HG03045 (cell line): ENCODE measurements at regions not wholly inside any gene's neighbourhood (a gene's known extent, or its start where the extent isn't known, plus 50 kb on each side); places are given as distances from the start of the nearest gene placed in this dataset.
A peak's percentile ranks its signal among the peaks of the same experiment; 100 is the strongest.
"Not testable (repeated sequence)": the region's sequence is repeated elsewhere in the genome, so short reads cannot be mapped to it uniquely, and the experiment has no call there.

Experiments used
- ATAC-seq: cut with Tn5 transposase; IDR thresholded peaks from one replicate; pipeline ENCODE4 v1.9.1; 2021; ENCODE audit warnings: mild to moderate bottlenecking, moderate library complexity; ENCODE audit not compliant: unreplicated experiment

DNA sequence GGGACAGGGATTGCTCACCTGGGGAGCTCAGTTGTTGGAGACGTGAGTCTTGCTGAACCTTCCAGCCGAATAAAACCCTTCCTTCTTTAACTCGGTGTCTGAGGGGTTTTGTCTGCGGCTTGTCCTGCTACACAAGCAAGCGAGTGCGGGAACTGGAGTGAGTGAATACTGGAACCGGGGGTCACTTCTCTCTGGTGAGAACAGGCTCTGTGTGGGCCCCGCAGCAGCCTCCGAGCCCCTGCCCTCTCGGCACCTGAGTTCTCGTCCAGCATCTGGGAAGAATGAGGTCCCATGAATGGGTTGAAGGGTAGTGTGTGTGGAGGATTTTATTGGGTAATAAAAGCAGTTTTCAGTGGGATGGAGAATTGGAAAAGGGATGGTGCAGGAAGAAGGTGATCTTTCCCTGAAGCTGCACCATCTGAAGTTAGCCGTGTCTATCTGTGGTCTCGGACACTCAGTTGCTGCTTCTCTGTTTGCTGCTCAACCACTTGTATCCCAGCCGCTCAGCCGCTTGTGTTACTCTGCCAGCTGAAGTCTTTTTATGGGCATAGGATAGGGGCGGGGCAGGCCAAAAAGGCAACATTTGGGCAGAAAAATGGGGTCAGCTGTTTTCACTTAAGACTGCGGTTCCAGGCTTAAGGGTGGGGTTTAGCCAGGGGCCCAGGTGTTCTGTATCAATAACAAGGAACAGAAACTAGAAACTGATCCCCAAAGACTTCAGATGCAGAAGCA lies 450.6 kb upstream of the CAMK1G start:
- ATAC-seq: no peak

DNA sequence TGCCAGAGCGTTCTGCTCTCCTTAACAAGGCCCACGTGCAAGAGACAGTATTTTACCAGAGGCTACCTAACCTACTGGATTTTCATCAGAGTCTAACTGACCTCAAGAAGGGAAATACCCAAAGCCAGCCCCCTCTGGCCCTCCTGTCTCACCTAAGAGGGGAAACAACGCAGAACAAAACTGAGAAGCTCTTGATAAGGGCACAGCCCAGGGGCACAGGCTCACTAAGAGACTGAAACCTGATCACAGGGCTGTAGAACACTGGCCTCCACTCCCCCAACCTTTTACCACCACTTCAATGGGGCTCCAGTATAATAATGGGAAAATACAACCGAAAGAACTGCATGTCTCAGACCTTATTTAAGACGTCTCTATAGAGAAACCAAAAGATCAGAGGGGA lies 449.5 kb upstream of the CAMK1G start:
- ATAC-seq: no peak

DNA sequence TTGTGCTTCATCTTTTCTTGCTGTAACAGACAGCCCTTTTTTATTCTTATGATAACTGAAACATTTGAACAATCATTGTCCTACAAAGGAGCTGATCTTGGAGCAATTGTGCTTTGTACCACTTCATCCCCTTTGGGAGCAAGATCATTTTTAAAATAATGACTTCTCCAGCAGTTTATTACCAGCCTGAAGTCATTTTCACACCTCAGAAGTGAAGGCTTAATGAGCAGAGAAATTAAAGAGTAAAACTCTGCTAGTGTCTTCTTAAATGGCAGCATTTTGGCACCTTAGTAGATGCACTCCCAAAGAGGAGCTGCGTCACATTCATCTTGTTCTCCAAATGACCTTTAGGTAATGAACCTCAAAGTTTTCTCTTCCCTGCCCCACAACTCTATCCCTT lies 439.6 kb upstream of the CAMK1G start:
- ATAC-seq: no peak

DNA sequence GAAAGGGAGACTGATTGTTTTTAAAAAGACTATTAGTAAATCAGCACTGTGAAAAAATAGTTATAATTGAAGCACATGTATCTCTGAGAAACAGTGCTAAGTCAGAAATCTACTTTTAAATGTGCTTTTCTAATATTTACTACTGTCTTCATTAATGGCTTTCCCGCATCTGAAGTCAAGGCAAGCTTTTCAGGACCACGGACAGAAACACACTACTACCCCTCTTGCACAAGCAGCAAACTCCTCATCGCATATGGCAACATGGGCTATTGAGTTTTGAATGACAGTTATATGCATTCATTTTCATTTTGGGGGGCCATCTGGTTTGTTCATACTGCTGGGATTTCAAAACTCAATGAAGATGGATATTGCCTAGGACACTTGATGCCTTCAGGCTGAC lies 433.4 kb upstream of the CAMK1G start:
- ATAC-seq: no peak

DNA sequence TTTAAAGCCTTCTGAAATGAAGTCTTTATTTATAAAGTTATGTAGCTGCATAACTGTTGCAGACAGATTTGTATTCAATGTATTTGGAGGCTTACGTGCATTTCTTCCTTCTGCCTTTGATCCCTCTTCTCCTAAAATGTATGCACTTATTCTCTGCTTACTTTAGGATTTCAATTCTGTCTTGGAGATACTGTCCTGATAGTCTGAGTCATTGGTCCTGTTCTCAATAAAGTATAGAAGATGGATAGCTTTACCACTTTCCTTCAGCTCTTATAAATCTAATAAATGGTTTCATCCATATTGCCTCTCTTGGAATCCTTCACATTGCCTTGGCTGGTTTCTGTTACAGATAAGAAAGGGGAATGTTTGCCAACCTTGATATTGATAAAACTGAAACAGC lies 430.1 kb upstream of the CAMK1G start:
- no peak for ATAC-seq

DNA sequence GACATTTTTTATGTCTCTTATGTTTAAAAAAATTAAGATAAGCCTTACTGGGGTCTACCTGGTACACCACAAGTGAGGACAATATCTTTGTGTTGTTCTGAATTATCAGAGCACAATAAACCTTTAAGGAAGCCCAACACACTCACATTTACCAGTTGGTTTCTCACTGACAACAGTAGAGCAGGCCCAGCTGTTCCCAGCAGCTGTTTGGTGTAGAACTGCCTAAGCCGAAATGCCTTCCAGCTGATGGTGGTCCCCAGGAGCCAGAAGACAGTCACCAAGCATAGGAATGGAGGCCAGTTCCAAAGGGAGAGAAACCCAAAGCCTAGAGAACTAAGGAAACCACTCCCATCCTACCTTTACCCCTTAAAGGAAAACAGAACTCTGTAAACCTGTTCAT lies 428.6 kb upstream of the CAMK1G start:
- no peak for ATAC-seq

DNA sequence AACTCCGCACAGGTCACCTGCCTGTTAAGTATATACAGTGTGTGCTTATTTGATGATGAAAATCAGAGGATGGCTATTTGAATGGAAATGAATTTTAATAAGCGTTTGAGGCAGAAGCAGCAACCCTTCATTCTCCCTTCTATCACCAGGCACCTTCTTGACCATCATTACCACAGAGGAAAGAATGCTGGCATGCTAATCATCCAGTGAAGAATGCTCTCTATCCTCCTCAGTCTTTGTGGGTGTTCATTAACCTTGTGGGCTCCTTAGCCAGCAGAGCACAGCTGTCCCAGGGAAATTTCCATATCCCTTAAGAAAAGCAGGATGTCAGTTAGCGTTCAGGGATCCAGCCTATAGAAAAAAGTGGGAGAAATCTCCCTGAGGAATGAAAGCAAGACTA lies 428.0 kb upstream of the CAMK1G start:
- no peak for ATAC-seq

DNA sequence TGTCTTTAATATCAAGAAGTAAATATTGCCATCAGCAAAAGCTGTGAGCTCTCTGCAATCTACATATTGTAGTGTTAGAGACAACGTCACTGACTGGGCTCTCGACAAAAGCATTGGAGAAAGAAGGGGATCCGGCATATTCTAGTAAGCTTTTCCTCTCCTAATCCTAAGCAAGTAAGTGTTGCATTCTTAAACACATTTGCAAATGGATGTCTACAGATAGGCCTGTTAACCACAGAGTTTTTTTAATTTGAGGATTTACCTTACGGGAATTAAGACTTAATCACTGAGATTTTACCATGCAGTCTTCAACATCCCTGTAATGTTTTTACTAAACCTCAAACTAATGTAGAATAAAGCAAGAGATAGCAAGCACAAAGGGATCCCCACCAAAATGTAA lies 426.5 kb upstream of the CAMK1G start:
- no peak for ATAC-seq

DNA sequence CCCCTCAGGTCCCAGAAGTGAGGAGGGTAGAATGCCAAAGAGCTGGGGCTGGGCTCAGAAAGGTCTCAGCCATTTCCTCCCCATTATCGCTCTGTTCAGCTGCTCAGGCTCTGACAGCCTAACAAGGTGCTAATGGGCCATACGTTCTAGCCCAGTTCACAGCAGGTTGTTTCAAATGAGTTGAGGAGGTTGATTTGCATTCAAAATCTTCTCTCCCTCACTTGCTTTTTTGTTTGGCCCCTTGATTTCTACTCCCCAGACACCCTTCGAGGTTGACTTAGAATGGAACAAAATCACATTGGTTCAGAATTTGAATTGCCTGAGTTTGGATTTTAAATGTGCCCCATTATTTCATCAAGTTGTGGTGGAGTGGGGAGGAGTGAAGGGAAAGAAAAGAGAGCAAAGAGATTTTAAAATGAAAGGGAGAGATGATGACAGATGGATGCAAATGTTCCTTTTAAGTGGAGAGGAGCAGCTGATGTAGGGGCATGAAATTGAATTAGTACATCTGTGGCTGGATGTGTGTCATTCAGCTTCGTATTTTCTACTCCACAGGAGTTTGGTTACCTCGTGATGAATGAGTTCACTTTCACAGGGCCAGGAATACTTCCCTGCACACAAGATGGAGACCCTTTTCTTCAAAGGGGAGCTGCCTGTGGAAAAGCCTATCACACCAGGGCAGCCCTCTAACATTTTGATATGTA lies 425.8 kb upstream of the CAMK1G start:
- no peak for ATAC-seq

DNA sequence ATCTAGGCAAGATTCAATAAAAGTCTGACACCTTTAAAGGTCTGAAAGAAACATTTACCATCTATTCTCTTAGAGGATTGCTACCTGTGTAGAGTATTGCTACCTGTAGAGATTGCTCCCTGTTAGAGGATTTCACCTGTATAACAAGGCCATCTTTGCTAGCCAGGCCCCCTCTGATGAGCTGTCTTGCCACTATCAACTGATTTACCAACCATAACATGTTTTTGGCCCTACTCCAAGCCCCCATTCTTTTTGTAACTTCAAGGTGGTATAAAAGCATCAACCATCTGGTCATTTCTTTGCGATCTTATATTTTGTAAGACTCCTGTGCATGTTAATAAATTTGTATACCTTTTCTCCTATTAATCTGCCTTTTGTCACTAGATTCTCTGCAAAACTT lies 424.7 kb upstream of the CAMK1G start:
- no peak for ATAC-seq

DNA sequence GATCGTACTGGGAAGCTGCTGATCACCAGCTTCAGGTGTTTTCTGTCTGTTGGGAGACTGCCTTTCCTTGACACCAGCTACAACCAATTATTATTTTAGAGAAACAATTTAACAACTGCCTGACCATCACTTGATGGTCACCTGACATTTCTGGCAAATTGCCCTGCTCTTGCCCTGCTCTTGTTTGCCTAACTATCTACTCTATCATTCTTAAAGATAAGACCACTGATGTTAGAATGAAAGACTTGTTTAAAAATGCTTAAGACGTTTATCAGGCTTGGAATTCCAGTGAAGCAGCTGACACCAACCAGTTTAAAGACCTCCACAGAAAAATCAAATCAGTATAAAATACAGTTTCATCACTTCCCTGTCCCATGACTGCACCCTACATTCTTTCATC lies 423.3 kb upstream of the CAMK1G start:
- ATAC-seq: no peak

DNA sequence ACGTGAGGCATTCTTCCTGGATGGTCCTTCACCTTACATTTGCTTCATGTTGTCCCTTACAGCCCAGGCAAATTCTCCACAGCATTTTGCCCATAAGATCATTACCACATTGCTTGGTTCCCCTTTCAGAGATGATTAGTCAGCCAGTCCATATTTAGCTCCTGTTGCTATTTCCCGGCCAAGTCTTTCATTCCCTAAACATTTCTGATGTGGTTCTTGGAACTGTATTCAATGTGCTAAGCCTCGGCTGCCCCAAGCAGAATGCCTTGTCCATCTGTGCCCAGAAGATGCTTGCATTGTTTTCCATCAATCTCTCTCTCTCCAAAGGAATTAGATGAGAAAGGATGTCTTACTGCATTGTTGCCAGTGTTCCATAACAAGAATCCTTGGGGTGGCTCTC lies 420.9 kb upstream of the CAMK1G start:
- no peak for ATAC-seq

DNA sequence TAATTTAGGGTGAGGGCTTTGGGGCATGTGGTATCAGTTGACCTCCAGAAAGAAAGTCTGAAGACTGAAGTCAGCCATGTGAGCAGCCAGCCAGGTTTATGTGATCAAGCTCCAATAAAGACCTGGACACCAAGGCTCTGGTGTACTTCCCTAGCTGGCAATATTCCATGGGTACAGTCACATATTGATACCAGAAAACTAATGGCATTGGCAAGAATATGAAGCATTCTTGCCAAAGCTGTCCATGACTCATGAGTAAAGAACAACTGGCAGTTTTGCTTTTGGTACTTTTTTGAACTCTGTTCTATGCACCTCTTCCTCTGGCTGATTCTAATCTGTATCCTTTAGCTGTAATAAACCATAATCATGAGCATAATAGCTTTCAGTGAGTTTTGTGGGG lies 415.3 kb upstream of the CAMK1G start:
- ATAC-seq: no peak

DNA sequence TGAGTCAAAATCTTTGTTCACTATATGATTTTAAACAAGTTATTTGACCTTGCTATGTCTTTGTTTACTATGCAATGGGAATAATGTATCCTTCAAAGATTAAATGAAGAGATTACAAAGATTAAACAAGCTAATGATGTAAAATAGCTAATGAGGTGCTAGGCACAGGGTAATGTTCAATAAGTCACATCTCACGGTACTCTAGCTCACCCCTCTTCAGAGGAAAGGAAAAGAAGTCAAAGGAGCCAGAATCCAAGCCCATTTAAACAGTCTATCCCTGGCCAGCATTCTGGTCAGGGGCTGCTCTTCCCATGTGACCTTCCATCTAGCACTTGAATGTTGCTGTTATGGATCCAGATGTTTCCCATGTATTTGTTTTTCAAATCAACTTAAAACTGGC lies 412.4 kb upstream of the CAMK1G start:
- no peak for ATAC-seq

DNA sequence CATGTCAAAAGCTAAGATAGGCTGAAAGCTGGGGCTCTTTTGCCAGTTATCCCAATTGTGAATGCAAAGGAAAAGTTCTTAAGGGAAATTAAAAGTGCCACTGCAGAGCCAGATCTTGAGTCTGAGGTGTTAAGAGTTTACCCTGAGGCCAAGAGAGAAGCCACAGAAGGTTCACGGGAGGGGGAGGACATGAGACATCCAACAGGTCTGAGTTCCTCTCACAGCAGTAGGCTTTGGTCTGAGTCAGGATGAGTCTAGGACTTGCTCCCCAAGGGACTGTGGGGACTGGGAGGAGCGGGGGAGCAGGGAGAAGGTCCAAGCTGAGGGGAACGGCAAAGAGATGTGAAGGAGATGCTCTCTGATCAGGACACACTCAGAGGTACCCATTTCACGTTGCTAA lies 411.2 kb upstream of the CAMK1G start:
- ATAC-seq: no peak

DNA sequence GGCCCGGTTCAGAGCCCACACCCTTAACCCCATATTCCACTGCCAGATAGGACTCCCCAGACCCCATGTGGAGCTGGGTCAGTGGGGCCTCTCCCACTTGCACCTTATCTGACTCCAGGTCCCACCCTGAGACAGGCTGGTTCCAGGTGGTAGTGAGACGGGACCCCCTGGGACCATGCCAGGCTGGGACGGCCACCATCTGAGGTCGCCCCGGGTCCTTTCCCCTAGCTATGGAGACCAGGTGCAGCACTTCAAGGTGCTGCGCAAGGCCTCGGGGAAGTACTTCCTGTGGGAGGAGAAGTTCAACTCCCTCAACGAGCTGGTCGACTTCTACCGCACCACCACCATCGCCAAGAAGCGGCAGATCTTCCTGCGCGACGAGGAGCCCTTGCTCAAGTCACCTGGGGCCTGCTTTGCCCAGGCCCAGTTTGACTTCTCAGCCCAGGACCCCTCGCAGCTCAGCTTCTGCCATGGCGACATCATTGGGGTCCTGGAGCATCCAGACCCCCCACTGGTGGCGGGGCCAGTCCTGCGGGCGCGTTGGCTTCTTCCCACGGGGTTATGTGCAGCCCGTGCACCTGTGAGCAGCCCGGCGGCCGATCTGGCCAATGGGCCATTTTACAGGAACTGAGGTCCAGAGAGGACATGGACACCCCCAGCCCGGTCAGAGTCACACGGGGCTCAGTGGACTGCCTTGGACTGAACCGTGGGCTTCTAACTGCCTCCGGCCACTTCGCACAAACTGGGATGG lies 410.5 kb upstream of the CAMK1G start:
- not testable (repeated sequence) for ATAC-seq

DNA sequence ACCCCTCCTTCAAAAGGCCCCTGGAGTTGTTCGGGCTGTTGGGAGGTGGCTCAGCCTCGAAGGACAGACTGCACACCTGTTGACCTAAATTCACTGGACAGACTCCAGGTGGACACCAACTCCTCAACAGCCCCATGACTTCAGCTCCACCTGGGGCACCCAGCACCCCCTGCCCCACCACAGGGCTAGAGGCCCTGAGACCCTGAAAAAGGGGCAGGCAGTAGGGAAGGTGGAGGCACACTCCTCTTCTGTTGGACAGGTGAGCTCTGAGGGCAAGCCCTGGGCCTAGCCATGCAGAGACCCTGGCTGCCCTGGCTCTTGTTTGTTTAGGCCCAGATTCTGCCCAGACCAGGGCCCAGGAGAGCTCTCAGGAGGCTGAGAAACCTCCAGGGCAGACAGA lies 409.7 kb upstream of the CAMK1G start:
- not testable (repeated sequence) for ATAC-seq

DNA sequence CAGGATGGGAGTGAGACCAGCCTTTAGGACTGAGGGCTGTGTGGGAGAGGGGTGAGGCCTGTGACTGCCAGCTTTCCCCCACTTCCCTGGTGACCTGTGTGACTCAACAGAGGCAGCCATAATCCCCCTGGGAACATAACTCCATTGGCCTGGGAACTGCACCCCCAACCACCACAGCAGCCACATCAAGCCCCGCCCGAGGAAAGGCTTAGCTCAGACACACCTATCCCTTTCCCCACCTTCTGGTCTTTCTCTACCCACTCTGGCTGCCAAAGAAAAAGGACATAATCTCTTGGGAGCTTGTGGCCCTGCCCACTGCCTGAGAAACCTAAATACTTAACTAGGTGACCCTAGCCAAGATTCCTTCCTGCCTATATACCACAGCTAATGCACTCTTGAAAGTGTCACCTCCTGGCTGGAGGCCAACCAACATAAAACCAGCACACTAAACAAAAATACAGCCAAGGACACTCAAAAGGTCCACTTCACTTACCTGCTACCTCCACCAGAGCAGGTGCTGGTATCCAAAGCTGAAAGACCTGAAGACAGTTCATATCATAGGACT lies 406.6 kb upstream of the CAMK1G start:
- ATAC-seq: no peak

DNA sequence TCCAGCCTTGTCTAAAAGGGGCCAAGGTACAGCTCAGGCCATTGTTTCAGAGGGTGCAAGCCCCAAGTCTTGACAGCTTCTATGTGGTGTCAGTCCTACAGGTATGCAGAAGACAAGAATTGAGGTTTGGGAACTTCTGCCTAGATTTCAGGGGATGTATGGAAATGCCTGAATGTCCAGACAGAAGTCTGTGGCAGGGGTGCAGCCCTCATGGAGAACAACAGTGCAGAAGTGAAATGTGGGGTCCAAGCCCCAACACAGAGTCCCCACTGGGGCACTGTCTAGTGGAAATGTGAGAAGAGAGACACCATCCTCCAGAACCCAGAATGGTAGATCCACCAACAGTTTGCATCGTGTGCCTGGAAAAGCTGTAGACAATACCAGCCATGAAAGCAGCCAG lies 400.3 kb upstream of the CAMK1G start:
- no peak for ATAC-seq

DNA sequence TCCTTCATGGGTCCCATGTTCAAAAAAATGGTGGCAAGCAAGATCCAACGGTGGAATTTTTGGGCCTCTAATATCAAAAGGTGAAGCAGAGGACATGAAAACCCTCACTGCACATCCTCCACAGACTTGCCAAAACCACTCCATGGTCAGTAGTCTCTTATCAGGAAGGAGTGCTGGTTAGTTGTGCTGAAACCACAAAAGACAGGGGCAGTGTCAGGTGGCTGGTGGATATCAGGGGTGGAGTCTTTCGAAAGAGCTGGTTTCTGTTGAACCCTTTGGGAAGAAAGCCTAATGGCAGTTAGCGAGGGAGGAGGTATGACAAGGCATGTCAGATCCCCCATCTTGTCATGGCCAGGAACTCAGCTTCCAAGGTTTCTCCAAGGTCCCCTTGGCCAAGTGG lies 395.9 kb upstream of the CAMK1G start:
- ATAC-seq: no peak

DNA sequence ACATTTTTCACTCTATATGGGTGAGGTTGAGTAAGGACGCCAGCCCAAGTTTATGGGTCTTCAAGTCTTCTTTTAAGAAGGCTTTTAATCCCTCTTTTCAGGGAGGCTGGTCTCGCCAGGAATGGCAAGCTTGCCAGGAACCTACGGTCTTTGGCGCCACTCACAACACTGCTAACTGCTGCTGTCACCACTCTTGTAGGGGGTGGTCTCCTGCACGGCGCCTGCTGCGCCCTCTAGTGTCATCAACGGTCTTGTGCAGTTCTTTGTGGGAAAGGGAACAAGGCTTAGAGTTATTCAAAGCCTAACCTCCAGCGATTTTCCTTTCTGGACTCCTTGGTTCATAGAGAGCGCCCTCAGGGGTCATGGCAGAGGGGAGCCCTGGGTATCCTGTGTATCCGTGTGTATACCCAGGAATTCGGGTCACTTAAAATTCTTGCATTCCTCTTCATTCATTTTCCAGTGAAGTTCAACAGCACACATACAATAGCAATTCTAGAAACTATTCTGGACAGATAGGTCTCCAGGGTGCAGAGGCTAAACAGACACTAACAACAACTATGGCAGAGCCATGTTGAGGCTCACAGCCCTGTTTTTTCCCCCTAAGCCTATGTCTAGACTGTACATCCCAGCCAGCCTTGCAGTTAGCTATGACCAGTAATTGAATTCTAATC lies 392.8 kb upstream of the CAMK1G start:
- peak; percentile 92 for ATAC-seq
